Neural progenitor cell (in vitro differentiated cells): ENCODE measurements at regions not wholly inside any gene's neighbourhood (a gene's known extent, or its start where the extent isn't known, plus 50 kb on each side); places are given as distances from the start of the nearest gene placed in this dataset.

Experiments
- EZH2 ChIP-seq: fragments of 200-600 bp; sonication (generic); IDR thresholded peaks from 2 replicates; pipeline ENCODE4 v1.6.1; 2017; ENCODE audit warnings: antibody characterized with exemption, mild to moderate bottlenecking, moderate library complexity
- EZH2phosphoT487 ChIP-seq: fragments of 200-600 bp; sonication (generic); IDR thresholded peaks from 2 replicates; pipeline ENCODE4 v1.6.1; 2017; ENCODE audit warnings: antibody characterized with exemption
- TF ChIP-seq, protein P1 (sequence below): fragments of 200-600 bp; sonication (generic); IDR thresholded peaks from 2 replicates; pipeline ENCODE4 v1.5.1; 2017; ENCODE audit warnings: antibody characterized with exemption, mild to moderate bottlenecking

DNA sequence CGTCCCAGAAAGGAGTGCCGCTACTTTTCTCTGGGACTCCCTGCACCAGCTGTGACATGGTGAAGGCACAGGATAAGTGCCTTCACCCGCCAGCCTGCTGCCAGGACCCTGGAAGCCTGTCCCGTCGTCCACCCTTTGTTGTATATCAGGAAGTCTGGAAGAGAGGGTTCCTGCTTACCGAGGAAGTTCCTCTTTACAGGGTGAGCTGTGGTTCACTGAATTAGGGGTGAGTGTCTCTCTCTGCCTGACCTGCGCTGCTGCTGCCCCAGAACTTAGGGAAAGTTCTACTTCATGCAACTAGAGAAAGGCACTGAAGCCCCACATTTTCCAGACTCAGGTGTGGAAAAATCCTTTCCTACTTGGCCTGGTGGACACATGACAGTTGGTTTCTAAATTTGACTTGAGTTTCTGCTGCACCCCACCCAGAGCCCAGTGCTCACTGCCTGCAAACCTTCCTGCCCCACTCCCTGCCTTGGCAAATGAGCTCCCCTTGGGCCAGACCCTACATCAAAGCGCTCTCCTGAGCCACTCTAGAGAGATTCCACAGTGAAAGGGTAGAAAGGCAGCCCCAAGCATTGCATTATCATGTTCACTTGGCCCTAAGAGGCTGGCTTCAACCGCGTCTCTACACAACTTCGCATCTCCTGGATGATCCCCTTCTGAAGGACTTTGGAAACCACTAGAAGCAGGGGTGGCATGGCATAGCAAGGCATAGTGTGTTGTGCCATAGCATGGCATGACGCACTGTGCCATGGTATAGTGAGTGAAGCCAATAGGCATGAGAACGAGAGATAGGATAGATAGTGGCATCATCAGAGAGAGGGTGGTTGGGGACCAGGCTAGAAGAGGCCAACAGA is 215.8 kb upstream of the CDYL start:
- TF ChIP-seq, protein P1, sequence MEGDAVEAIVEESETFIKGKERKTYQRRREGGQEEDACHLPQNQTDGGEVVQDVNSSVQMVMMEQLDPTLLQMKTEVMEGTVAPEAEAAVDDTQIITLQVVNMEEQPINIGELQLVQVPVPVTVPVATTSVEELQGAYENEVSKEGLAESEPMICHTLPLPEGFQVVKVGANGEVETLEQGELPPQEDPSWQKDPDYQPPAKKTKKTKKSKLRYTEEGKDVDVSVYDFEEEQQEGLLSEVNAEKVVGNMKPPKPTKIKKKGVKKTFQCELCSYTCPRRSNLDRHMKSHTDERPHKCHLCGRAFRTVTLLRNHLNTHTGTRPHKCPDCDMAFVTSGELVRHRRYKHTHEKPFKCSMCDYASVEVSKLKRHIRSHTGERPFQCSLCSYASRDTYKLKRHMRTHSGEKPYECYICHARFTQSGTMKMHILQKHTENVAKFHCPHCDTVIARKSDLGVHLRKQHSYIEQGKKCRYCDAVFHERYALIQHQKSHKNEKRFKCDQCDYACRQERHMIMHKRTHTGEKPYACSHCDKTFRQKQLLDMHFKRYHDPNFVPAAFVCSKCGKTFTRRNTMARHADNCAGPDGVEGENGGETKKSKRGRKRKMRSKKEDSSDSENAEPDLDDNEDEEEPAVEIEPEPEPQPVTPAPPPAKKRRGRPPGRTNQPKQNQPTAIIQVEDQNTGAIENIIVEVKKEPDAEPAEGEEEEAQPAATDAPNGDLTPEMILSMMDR, result no peak
- no peak for TF ChIP-seq EZH2
- no peak for TF ChIP-seq EZH2phosphoT487
